Liver (tissue), 8 donors: ENCODE measurements at regions not wholly inside any gene's neighbourhood (a gene's known extent, or its start where the extent isn't known, plus 50 kb on each side); places are given as distances from the start of the nearest gene placed in this dataset.

Experiments used
- DNase-seq: peaks from one replicate; pipeline ENCODE4 v3.0.0-alpha.2; 2017; ENCODE audit warnings: low spot score
- H3K27ac ChIP-seq, 2 donors: one replicate each; pipeline ENCODE4 v1.7.0; 2013; ENCODE audit warnings: inconsistent platforms in 2 of 2, low read length in 2 of 2, control low read depth in 1 of 2, low read depth in 1 of 2, mild to moderate bottlenecking in 1 of 2
- H3K27me3 ChIP-seq, 4 donors: one replicate each; pipeline versions ENCODE4 v1.6.1 to v1.7.0; 2013; ENCODE audit warnings: low read length in 3 of 4, inconsistent platforms in 1 of 4, mild to moderate bottlenecking in 1 of 4, moderate library complexity in 1 of 4; ENCODE audit not compliant: control insufficient read depth in 4 of 4, insufficient read depth in 4 of 4
- H3K36me3 ChIP-seq, 4 donors: one replicate each; pipeline versions ENCODE4 v1.6.1 to v1.7.0; 2013; ENCODE audit warnings: low read length in 3 of 4, mild to moderate bottlenecking in 3 of 4, low read depth in 1 of 4, moderate library complexity in 1 of 4; ENCODE audit not compliant: control insufficient read depth in 4 of 4, insufficient read depth in 3 of 4
- H3K4me1 ChIP-seq, 4 donors: one replicate each; pipeline versions ENCODE4 v1.6.1 to v1.7.0; 2013; ENCODE audit warnings: low read length in 3 of 4, mild to moderate bottlenecking in 3 of 4, moderate library complexity in 1 of 4; ENCODE audit not compliant: control insufficient read depth in 4 of 4, insufficient read depth in 4 of 4
- H3K4me3 ChIP-seq, 3 donors: one replicate each; pipeline versions ENCODE4 v1.6.1 to v1.7.0; 2013; ENCODE audit warnings: low read length in 3 of 3, control low read depth in 1 of 3, low read depth in 1 of 3, mild to moderate bottlenecking in 1 of 3
- H3K9ac ChIP-seq, 2 donors: one replicate each; pipeline ENCODE4 v1.7.0; 2013; ENCODE audit warnings: low read length in 2 of 2, mild to moderate bottlenecking in 2 of 2, moderate library complexity in 2 of 2, control low read depth in 1 of 2, low read depth in 1 of 2
- H3K9me3 ChIP-seq, 4 donors: one replicate each; pipeline versions ENCODE4 v1.6.1 to v1.7.0; 2013; ENCODE audit warnings: low read length in 3 of 4; ENCODE audit not compliant: control insufficient read depth in 4 of 4
- EGR1 ChIP-seq, 2 donors: IDR thresholded peaks; 2 replicates each; pipeline ENCODE4 v1.6.1; 2016 to 2018; ENCODE audit warnings: antibody characterized with exemption in 2 of 2, low read depth in 2 of 2
- FOXA1 ChIP-seq: IDR thresholded peaks from 2 replicates; pipeline ENCODE4 v1.6.1; 2016; ENCODE audit warnings: antibody characterized with exemption
- FOXA2 ChIP-seq: IDR thresholded peaks from 2 replicates; pipeline ENCODE4 v1.6.1; 2016; ENCODE audit warnings: antibody characterized with exemption
- GABPA ChIP-seq, 2 donors: IDR thresholded peaks in 1 of 2; conservative IDR thresholded peaks in 1 of 2; 2 replicates each; pipeline ENCODE4 v1.6.1; 2016; ENCODE audit warnings: antibody characterized with exemption in 2 of 2, mild to moderate bottlenecking in 1 of 2, moderate library complexity in 1 of 2
- HNF4A ChIP-seq, 2 donors: conservative IDR thresholded peaks; 2 replicates each; pipeline ENCODE4 v1.6.1; 2016; ENCODE audit warnings: antibody characterized with exemption in 2 of 2, mild to moderate bottlenecking in 2 of 2
- HNF4G ChIP-seq: IDR thresholded peaks from 2 replicates; pipeline ENCODE4 v1.6.1; 2016; ENCODE audit warnings: antibody characterized with exemption
- JUND ChIP-seq, 2 donors: IDR thresholded peaks; 2 replicates each; pipeline ENCODE4 v1.6.1; 2016; ENCODE audit warnings: antibody characterized with exemption in 2 of 2
- NR2F2 ChIP-seq: IDR thresholded peaks from 2 replicates; pipeline ENCODE4 v1.6.1; 2016; ENCODE audit warnings: antibody characterized with exemption
- RAD21 ChIP-seq, 2 donors: IDR thresholded peaks; 2 replicates each; pipeline ENCODE4 v1.6.1; 2016; ENCODE audit warnings: antibody characterized with exemption in 2 of 2, mild to moderate bottlenecking in 2 of 2
- REST ChIP-seq: IDR thresholded peaks from 2 replicates; pipeline ENCODE4 v1.6.1; 2016; ENCODE audit warnings: antibody characterized with exemption, mild to moderate bottlenecking
- SP1 ChIP-seq: IDR thresholded peaks from 2 replicates; pipeline ENCODE4 v1.6.1; 2018; ENCODE audit warnings: antibody characterized with exemption, mild to moderate bottlenecking
- TAF1 ChIP-seq: conservative IDR thresholded peaks from 2 replicates; pipeline ENCODE4 v1.6.1; 2016; ENCODE audit warnings: antibody characterized with exemption, mild to moderate bottlenecking
- YY1 ChIP-seq: IDR thresholded peaks from 2 replicates; pipeline ENCODE4 v1.6.1; 2016; ENCODE audit warnings: antibody characterized with exemption, mild to moderate bottlenecking
- ZBTB33 ChIP-seq: IDR thresholded peaks from 2 replicates; pipeline ENCODE4 v1.6.1; 2016; ENCODE audit warnings: antibody characterized with exemption
- WGBS: extraction: QIAGEN DNeasy Blood & Tissue Kit; methylation state at CpG from one replicate; pipeline ENCODE4 v1.1.7; 2013; 5-methylcytosine and 5-hydroxymethylcytosine counted together
- TF ChIP-seq, protein P1 (sequence below): fragments of 150-350 bp; IDR thresholded peaks from 2 replicates; pipeline ENCODE4 v1.5.1; 2017; ENCODE audit warnings: improper control_type of control experiment, low read depth, low read length; ENCODE audit not compliant: missing input control
- TF ChIP-seq, protein P2 (sequence below): IDR thresholded peaks from 2 replicates; pipeline ENCODE4 v1.6.1; 2016; ENCODE audit warnings: antibody characterized with exemption
- TF ChIP-seq, protein P3 (sequence below): IDR thresholded peaks from 2 replicates; pipeline ENCODE4 v1.6.1; 2016; ENCODE audit warnings: antibody characterized with exemption
- donor health status: healthy.
- donor health status: healthy.
- donor health status: healthy.
- donor health status: healthy.
- donor health status: healthy.

DNA sequence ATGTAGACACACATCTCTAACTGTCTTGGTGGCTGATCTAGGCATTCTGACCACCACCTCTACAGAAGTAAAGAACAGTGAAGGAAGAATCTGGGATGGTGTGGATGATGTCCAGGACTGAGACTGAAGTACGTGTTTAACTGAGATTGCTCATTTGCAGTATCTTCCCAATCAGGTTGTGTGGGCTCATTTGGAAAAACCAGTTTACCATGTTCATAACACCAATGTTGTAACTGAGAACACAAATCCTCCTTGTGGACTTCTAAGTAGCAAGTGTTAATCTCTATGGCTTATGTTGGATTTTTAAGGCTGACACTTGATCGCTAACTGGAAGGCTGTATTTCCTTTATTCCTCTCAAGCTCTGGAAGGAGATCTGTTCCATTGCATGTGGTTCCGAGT, 144.7 kb downstream of the ZNF518B start:
- Histone ChIP-seq H3K4me1 (no peaks in the 10 kb centered on the region), H3K36me3 (no peaks in the 10 kb centered on the region), H3K9me3 (no peaks in the 10 kb centered on the region), H3K27me3 (no peaks in the 10 kb centered on the region), H3K27ac (no peak overlapping the region), H3K9ac (no peak overlapping the region), H3K4me3 (no peak overlapping the region)
- 94% methylated on average over 3 of the region's 3 CpGs for WGBS
- no peak for TF ChIP-seq JUND (IDR thresholded peaks at IDR 0.05)
- no peak for TF ChIP-seq FOXA1
- no peak for DNase-seq

DNA sequence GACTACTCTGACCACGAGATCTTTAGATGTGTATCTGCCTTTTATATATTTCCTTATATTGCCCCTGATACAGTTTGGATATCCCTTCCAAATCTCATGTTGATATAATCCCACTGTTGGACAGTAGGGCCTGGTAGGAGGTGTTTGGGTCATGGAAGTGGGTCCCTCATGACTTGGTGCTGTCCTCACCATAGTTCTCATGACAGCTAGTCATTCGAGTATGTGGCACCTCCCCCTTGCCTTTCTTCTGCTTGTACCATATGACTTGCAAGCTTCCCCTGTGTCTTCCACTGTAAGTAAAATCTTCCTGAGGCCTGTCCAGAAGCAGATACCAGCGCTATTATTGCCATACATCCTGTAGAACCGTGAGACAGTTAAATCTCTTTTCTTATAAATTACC, 145.3 kb downstream of the ZNF518B start:
- H3K27ac ChIP-seq = no peak overlapping the region
- H3K9ac ChIP-seq = no peak overlapping the region
- TF ChIP-seq HNF4A (conservative IDR thresholded peaks at IDR 0.05) = no peak
- TF ChIP-seq, protein P1, sequence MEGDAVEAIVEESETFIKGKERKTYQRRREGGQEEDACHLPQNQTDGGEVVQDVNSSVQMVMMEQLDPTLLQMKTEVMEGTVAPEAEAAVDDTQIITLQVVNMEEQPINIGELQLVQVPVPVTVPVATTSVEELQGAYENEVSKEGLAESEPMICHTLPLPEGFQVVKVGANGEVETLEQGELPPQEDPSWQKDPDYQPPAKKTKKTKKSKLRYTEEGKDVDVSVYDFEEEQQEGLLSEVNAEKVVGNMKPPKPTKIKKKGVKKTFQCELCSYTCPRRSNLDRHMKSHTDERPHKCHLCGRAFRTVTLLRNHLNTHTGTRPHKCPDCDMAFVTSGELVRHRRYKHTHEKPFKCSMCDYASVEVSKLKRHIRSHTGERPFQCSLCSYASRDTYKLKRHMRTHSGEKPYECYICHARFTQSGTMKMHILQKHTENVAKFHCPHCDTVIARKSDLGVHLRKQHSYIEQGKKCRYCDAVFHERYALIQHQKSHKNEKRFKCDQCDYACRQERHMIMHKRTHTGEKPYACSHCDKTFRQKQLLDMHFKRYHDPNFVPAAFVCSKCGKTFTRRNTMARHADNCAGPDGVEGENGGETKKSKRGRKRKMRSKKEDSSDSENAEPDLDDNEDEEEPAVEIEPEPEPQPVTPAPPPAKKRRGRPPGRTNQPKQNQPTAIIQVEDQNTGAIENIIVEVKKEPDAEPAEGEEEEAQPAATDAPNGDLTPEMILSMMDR = no peak
- TF ChIP-seq SP1 = no peak
- TF ChIP-seq HNF4G = no peak
- no peak for TF ChIP-seq RAD21 (IDR thresholded peaks at IDR 0.05)
- no peak for TF ChIP-seq EGR1 (IDR thresholded peaks at IDR 0.05; ENCODE audit: low read depth in 2 of 2)
- TF ChIP-seq REST = no peak
- no peaks in the 10 kb centered on the region for H3K27me3 ChIP-seq
- H3K4me3 ChIP-seq = no peak overlapping the region
- 80% methylated on average over 4 of the region's 4 CpGs for WGBS
- no peak for DNase-seq
- H3K9me3 ChIP-seq = no peaks in the 10 kb centered on the region
- H3K36me3 ChIP-seq = no peaks in the 10 kb centered on the region
- no peaks in the 10 kb centered on the region for H3K4me1 ChIP-seq

- DNase-seq = no peak
- Histone ChIP-seq H3K27ac (no peak overlapping the region), H3K4me1 (no peaks in the 10 kb centered on the region), H3K27me3 (no peaks in the 10 kb centered on the region), H3K4me3 (no peak overlapping the region), H3K36me3 (no peaks in the 10 kb centered on the region), H3K9ac (no peak overlapping the region), H3K9me3 (no peaks in the 10 kb centered on the region)
- TF ChIP-seq GABPA (IDR thresholded peaks at IDR 0.05 in 1 of 2, conservative IDR thresholded peaks at IDR 0.05 in 1 of 2) = no peak
- TF ChIP-seq RAD21 (IDR thresholded peaks at IDR 0.05) = no peak
- no peak for TF ChIP-seq ZBTB33
- TF ChIP-seq YY1 = no peak
- TF ChIP-seq NR2F2 = no peak
- TF ChIP-seq, protein P1 = no peak
- no peak for TF ChIP-seq TAF1
- TF ChIP-seq, protein P2, sequence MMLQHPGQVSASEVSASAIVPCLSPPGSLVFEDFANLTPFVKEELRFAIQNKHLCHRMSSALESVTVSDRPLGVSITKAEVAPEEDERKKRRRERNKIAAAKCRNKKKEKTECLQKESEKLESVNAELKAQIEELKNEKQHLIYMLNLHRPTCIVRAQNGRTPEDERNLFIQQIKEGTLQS = no peak
- TF ChIP-seq HNF4A (conservative IDR thresholded peaks at IDR 0.05) = no peak
- TF ChIP-seq, protein P3, sequence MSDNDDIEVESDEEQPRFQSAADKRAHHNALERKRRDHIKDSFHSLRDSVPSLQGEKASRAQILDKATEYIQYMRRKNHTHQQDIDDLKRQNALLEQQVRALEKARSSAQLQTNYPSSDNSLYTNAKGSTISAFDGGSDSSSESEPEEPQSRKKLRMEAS = no peak
- no peak for TF ChIP-seq EGR1 (IDR thresholded peaks at IDR 0.05; ENCODE audit: low read depth in 2 of 2)
- no peak for TF ChIP-seq FOXA2
Observed at GRCh38 chr4:10305816-10306215, 151.4 kb downstream of the ZNF518B start.
